ENCODE measurements at regions not wholly inside any gene's neighbourhood (a gene's known extent, or its start where the extent isn't known, plus 50 kb on each side); places are given as distances from the start of the nearest gene placed in this dataset.

GRCh38 chr5:5828619-5829018, 406.1 kb downstream of the ICE1 start:
- H3K27me3 Mint-ChIP-seq (ENCODE audit: low read depth), result no peaks in the 10 kb centered on the region

More at GRCh38 chr5:5828619-5829018, 406.1 kb downstream of the ICE1 start:
- no peak overlapping the region for H2BK20ac ChIP-seq (ENCODE audit: low read depth, low read length, poor library complexity, severe bottlenecking)
- H2BK12ac ChIP-seq (ENCODE audit: insufficient read length, low read depth, low read length), result no peak overlapping the region
- H3K9ac ChIP-seq (ENCODE audit: extremely low read depth, insufficient read length, low read length), result no peak overlapping the region
- Mint-ChIP-seq H3K4me1 (peaks cover 4 to 10% of the 10 kb centered on the region in 2 experiments; a peak in 3 of 4 replicates), H3K27ac (no peak overlapping the region; a peak in 1 of 7 replicates), H3K4me3 (no peak overlapping the region), H3K36me3 (ENCODE audit: insufficient read depth in 1 of 3, low read depth in 3 of 3) (peaks cover 0 to 6% (median 0%) of the 10 kb centered on the region in 3 experiments; a peak in 1 of 7 replicates), H3K9me3 (no peaks in the 10 kb centered on the region)
- H4K20me1 ChIP-seq (ENCODE audit: control insufficient read depth, insufficient read depth, insufficient read length), result no peaks in the 10 kb centered on the region
- no peak for DNase-seq
- H3K56ac ChIP-seq (ENCODE audit: insufficient read length, low read depth, low read length), result no peak overlapping the region
- H3K18ac ChIP-seq (ENCODE audit: insufficient read length, low read depth, low read length), result no peak overlapping the region
- no peak overlapping the region for H3K4ac ChIP-seq (ENCODE audit: low read depth, low read length)
- H4K91ac ChIP-seq (ENCODE audit: insufficient read length, low read depth, low read length), result no peak overlapping the region
- no peak overlapping the region for H2BK15ac ChIP-seq (ENCODE audit: low read depth, low read length)
- no peaks in the 10 kb centered on the region for H3K79me2 ChIP-seq (ENCODE audit: insufficient read depth, low read length)
- no peak overlapping the region for H4K8ac ChIP-seq (replicated peaks; ENCODE audit: insufficient read length, low read depth, low read length)
- H4K5ac ChIP-seq (ENCODE audit: insufficient read length, low read depth, low read length), result no peak overlapping the region
- no peaks in the 10 kb centered on the region for H3K9me3 ChIP-seq (ENCODE audit: control insufficient read depth, low read depth, low read length)
- no peak overlapping the region for H2AK5ac ChIP-seq (ENCODE audit: insufficient read length, low read length)
- 0 out of 2 replicates have a peak, but pooled peaks cover 2% of the 10 kb centered on the region for H3K4me1 ChIP-seq (ENCODE audit: insufficient read depth, low read length)
- no peak overlapping the region for H2BK5ac ChIP-seq (ENCODE audit: insufficient read length, low read length)
- H2AFZ ChIP-seq (ENCODE audit: low read length), result no peak overlapping the region
- H3K14ac ChIP-seq (ENCODE audit: insufficient read depth, low read length), result no peak overlapping the region
- no peak overlapping the region for H3K27ac ChIP-seq (ENCODE audit: insufficient read length, low read depth, low read length)
- H3K27me3 ChIP-seq (ENCODE audit: insufficient read depth, low read length), result no peaks in the 10 kb centered on the region
- H3K23ac ChIP-seq (ENCODE audit: insufficient read length, low read depth, low read length), result no peak overlapping the region
- WGBS (ENCODE audit: extremely low coverage, insufficient read length, low lambda C conversion rate), result no CpG with 5 or more reads among the region's 5 CpGs
- no peak overlapping the region for H3T11ph ChIP-seq (ENCODE audit: low read length)
- H3K4me2 ChIP-seq (ENCODE audit: insufficient read depth, insufficient read length, low read length), result no peak overlapping the region
- no peaks in the 10 kb centered on the region for H3K79me1 ChIP-seq (ENCODE audit: insufficient read depth, low read depth, low read length, poor library complexity, severe bottlenecking)
- no peaks in the 10 kb centered on the region for H3K23me2 ChIP-seq (ENCODE audit: insufficient read length, low read depth, low read length, poor library complexity, severe bottlenecking)
- no peak overlapping the region for H2BK120ac ChIP-seq (ENCODE audit: low read depth, low read length, poor library complexity, severe bottlenecking)
- TF ChIP-seq CTCF (conservative IDR thresholded peaks at IDR 0.05), result no peak
